H9 (cell line): ENCODE measurements at regions not wholly inside any gene's neighbourhood (a gene's known extent, or its start where the extent isn't known, plus 50 kb on each side); places are given as distances from the start of the nearest gene placed in this dataset.
"Not testable (repeated sequence)": the region's sequence is repeated elsewhere in the genome, so short reads cannot be mapped to it uniquely, and the experiment has no call there.

Experiments used
- DNase-seq: peaks from one replicate; pipeline ENCODE4 v3.0.0-alpha.2; 2017
- H2AFZ ChIP-seq: one replicate; pipeline ENCODE4 v1.6.1; 2013; ENCODE audit warnings: mild to moderate bottlenecking, low read length, control low read depth, moderate library complexity
- H2AK5ac ChIP-seq: 2 replicates; pipeline ENCODE4 v1.6.1; 2013; ENCODE audit warnings: low read length, control low read depth, mixed read lengths; ENCODE audit not compliant: insufficient read length
- H2BK120ac ChIP-seq: one replicate; pipeline ENCODE4 v1.6.1; 2013; ENCODE audit warnings: low read depth, mild to moderate bottlenecking, low read length, control low read depth, inconsistent platforms; ENCODE audit not compliant: poor library complexity, severe bottlenecking
- H2BK12ac ChIP-seq: 2 replicates; pipeline ENCODE4 v1.6.1; 2013; ENCODE audit warnings: low read length, control low read depth, mixed read lengths, low read depth; ENCODE audit not compliant: insufficient read length
- H2BK15ac ChIP-seq: 2 replicates; pipeline ENCODE4 v1.6.1; 2013; ENCODE audit warnings: low read depth, low read length, control low read depth
- H2BK20ac ChIP-seq: one replicate; pipeline ENCODE4 v1.6.1; 2013; ENCODE audit warnings: low read depth, mild to moderate bottlenecking, low read length, control low read depth, inconsistent platforms; ENCODE audit not compliant: poor library complexity, severe bottlenecking
- H2BK5ac ChIP-seq: 2 replicates; pipeline ENCODE4 v1.6.1; 2013; ENCODE audit warnings: low read length, control low read depth, mixed read lengths; ENCODE audit not compliant: insufficient read length
- H3K14ac ChIP-seq: 2 replicates; pipeline ENCODE4 v1.6.1; 2013; ENCODE audit warnings: low read length, control low read depth; ENCODE audit not compliant: insufficient read depth
- H3K18ac ChIP-seq: 2 replicates; pipeline ENCODE4 v1.6.1; 2013; ENCODE audit warnings: low read depth, mild to moderate bottlenecking, mixed read lengths, low read length, control low read depth; ENCODE audit not compliant: insufficient read length
- H3K23ac ChIP-seq: 2 replicates; pipeline ENCODE4 v1.6.1; 2013; ENCODE audit warnings: low read length, control low read depth, mixed read lengths, low read depth; ENCODE audit not compliant: insufficient read length
- H3K23me2 ChIP-seq: 2 replicates; pipeline ENCODE4 v1.6.1; 2013; ENCODE audit warnings: low read depth, mild to moderate bottlenecking, mixed read lengths, low read length, control low read depth; ENCODE audit not compliant: insufficient read length, poor library complexity, severe bottlenecking
- H3K27ac ChIP-seq: 2 replicates; pipeline ENCODE4 v1.5.1; 2013; ENCODE audit warnings: low read length, control low read depth, mixed read lengths, low read depth; ENCODE audit not compliant: insufficient read length
- H3K27me3 ChIP-seq: 2 replicates; pipeline ENCODE4 v1.6.1; 2013; ENCODE audit warnings: low read length, control low read depth, inconsistent platforms; ENCODE audit not compliant: insufficient read depth
- H3K4ac ChIP-seq: 2 replicates; pipeline ENCODE4 v1.6.1; 2013; ENCODE audit warnings: low read depth, mild to moderate bottlenecking, control low read depth, inconsistent platforms, low read length, moderate library complexity
- H3K4me1 ChIP-seq: 2 replicates; pipeline ENCODE4 v1.6.1; 2013; ENCODE audit warnings: low read length, control low read depth, inconsistent platforms; ENCODE audit not compliant: insufficient read depth
- H3K4me2 ChIP-seq: 2 replicates; pipeline ENCODE4 v1.6.1; 2013; ENCODE audit warnings: low read length, control low read depth, mixed read lengths; ENCODE audit not compliant: insufficient read length, insufficient read depth
- H3K56ac ChIP-seq: 2 replicates; pipeline ENCODE4 v1.6.1; 2013; ENCODE audit warnings: low read depth, mild to moderate bottlenecking, mixed read lengths, low read length, control low read depth; ENCODE audit not compliant: insufficient read length
- H3K79me1 ChIP-seq: 2 replicates; pipeline ENCODE4 v1.6.1; 2013; ENCODE audit warnings: low read depth, mild to moderate bottlenecking, moderate library complexity, low read length, control low read depth, inconsistent platforms; ENCODE audit not compliant: insufficient read depth, poor library complexity, severe bottlenecking
- H3K79me2 ChIP-seq: 2 replicates; pipeline ENCODE4 v1.6.1; 2013; ENCODE audit warnings: low read length, control low read depth, inconsistent platforms; ENCODE audit not compliant: insufficient read depth
- H3K9ac ChIP-seq: 2 replicates; pipeline ENCODE4 v1.6.1; 2013; ENCODE audit warnings: low read length, control low read depth, mixed read lengths; ENCODE audit not compliant: insufficient read length; ENCODE audit errors: extremely low read depth
- H3K9me3 ChIP-seq: one replicate; pipeline ENCODE4 v1.6.1; 2013; ENCODE audit warnings: low read depth, low read length, inconsistent platforms; ENCODE audit not compliant: control insufficient read depth
- H3T11ph ChIP-seq: one replicate; pipeline ENCODE4 v1.6.1; 2013; ENCODE audit warnings: mild to moderate bottlenecking, low read length, control low read depth, inconsistent platforms
- H4K20me1 ChIP-seq: one replicate; pipeline ENCODE4 v1.6.1; 2013; ENCODE audit not compliant: control insufficient read depth, insufficient read length, insufficient read depth
- H4K5ac ChIP-seq: 2 replicates; pipeline ENCODE4 v1.6.1; 2013; ENCODE audit warnings: low read depth, mild to moderate bottlenecking, mixed read lengths, low read length, control low read depth; ENCODE audit not compliant: insufficient read length
- H4K8ac ChIP-seq: replicated peaks from 2 replicates; pipeline ENCODE4 v1.6.1; 2013; ENCODE audit warnings: low read length, control low read depth, mixed read lengths, low read depth; ENCODE audit not compliant: insufficient read length
- H4K91ac ChIP-seq: 2 replicates; pipeline ENCODE4 v1.6.1; 2013; ENCODE audit warnings: low read depth, mild to moderate bottlenecking, moderate library complexity, mixed read lengths, low read length, control low read depth; ENCODE audit not compliant: insufficient read length
- H3K27ac Mint-ChIP-seq, 3 experiments: 2 replicates in 2 of 3; 3 replicates in 1 of 3; pipeline ENCODE4 v1.8.0; 2020 to 2021; ENCODE audit warnings: mixed read lengths in 3 of 3, mild to moderate bottlenecking in 1 of 3, moderate library complexity in 1 of 3
- H3K27me3 Mint-ChIP-seq: 2 replicates; pipeline ENCODE4 v1.8.0; 2021; ENCODE audit warnings: low read depth, mild to moderate bottlenecking, moderate library complexity, mixed read lengths
- H3K36me3 Mint-ChIP-seq, 3 experiments: 2 replicates in 2 of 3; 3 replicates in 1 of 3; pipeline ENCODE4 v1.8.0; 2020 to 2021; ENCODE audit warnings: low read depth in 3 of 3, mixed read lengths in 3 of 3; ENCODE audit not compliant: insufficient read depth in 1 of 3
- H3K4me1 Mint-ChIP-seq, 2 experiments: 2 replicates each; pipeline ENCODE4 v1.8.0; 2020; ENCODE audit warnings: mixed read lengths in 2 of 2
- H3K4me3 Mint-ChIP-seq, 2 experiments: 2 replicates in 1 of 2; 3 replicates in 1 of 2; pipeline ENCODE4 v1.8.0; 2020 to 2021; ENCODE audit warnings: mild to moderate bottlenecking in 2 of 2, mixed read lengths in 2 of 2, moderate library complexity in 1 of 2
- H3K9me3 Mint-ChIP-seq, 2 experiments: 2 replicates in 1 of 2; 3 replicates in 1 of 2; pipeline ENCODE4 v1.8.0; 2020; ENCODE audit warnings: mild to moderate bottlenecking in 2 of 2, mixed read lengths in 2 of 2, moderate library complexity in 1 of 2
- WGBS: extraction: QIAGEN DNeasy Blood & Tissue Kit; methylation state at CpG from one replicate; pipeline ENCODE4 v1.1.7; 2013; ENCODE audit warnings: missing lambda C conversion rate, low lambda C conversion rate, mixed read lengths; ENCODE audit not compliant: insufficient read length; ENCODE audit errors: extremely low coverage; 5-methylcytosine and 5-hydroxymethylcytosine counted together
- TF ChIP-seq, protein P1 (sequence below): fragments of 200-600 bp; sonication (generic); conservative IDR thresholded peaks from 3 replicates; pipeline ENCODE4 v1.8.0; 2021; ENCODE audit warnings: antibody characterized with exemption, mild to moderate bottlenecking

DNA sequence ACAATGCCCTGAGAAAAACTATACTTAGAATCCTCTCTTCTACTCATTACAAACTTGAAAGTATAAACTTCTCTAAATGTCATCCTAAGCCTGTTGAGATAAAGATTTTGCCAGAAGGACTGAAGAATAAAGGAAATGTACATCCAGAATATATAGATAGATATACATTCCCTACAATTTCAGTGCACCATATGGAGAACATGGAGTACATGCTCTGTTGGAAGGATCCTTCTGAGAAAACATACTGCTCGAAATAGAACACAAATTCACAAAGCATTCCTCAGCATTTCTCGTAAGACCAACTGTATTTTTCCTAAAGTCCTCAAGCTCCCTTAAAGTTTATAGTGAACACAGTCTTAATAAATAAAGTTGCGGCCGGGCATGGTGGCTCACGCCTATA lies 69.7 kb upstream of the RASA1 start:
- no peak overlapping the region for H2BK5ac ChIP-seq
- no peaks in the 10 kb centered on the region for H3K79me2 ChIP-seq
- no peak overlapping the region for H3K4ac ChIP-seq
- no peak for DNase-seq
- no peak overlapping the region for H4K8ac ChIP-seq
- H3K27me3 Mint-ChIP-seq = no peaks in the 10 kb centered on the region; the same call in 1 of the 2 replicates
- no peaks in the 10 kb centered on the region for H4K20me1 ChIP-seq
- no peak overlapping the region for H3K27ac Mint-ChIP-seq
- no peak overlapping the region for H4K91ac ChIP-seq
- H3K9me3 ChIP-seq = no peaks in the 10 kb centered on the region
- H3K23me2 ChIP-seq = no peaks in the 10 kb centered on the region
- no peak overlapping the region for H2BK20ac ChIP-seq
- H2BK12ac ChIP-seq = no peak overlapping the region
- H2BK15ac ChIP-seq = no peak overlapping the region
- H3K4me1 Mint-ChIP-seq = peaks cover 0 to 2% of the 10 kb centered on the region in 2 experiments; a peak in 1 of 4 replicates
- peaks cover 0 to 3% of the 10 kb centered on the region in 2 experiments; a peak in 2 of 5 replicates for H3K9me3 Mint-ChIP-seq
- no peak overlapping the region for H2BK120ac ChIP-seq
- H2AK5ac ChIP-seq = no peak overlapping the region
- no peak overlapping the region for H3K56ac ChIP-seq
- H3T11ph ChIP-seq = no peak overlapping the region
- H3K23ac ChIP-seq = no peak overlapping the region
- WGBS = no CpG with 5 or more reads among the region's 5 CpGs
- H4K5ac ChIP-seq = no peak overlapping the region
- no peak overlapping the region for H3K4me2 ChIP-seq
- no peaks in the 10 kb centered on the region; a peak in 1 of 7 replicates for H3K36me3 Mint-ChIP-seq
- H3K9ac ChIP-seq = no peak overlapping the region
- H3K18ac ChIP-seq = no peak overlapping the region
- no peak overlapping the region for H3K4me3 Mint-ChIP-seq
- H3K27me3 ChIP-seq = no peaks in the 10 kb centered on the region
- no peaks in the 10 kb centered on the region for H3K79me1 ChIP-seq
- no peak overlapping the region for H2AFZ ChIP-seq
- H3K27ac ChIP-seq = no peak overlapping the region
- H3K14ac ChIP-seq = no peak overlapping the region
- H3K4me1 ChIP-seq = no peaks in the 10 kb centered on the region
- TF ChIP-seq, protein P1, sequence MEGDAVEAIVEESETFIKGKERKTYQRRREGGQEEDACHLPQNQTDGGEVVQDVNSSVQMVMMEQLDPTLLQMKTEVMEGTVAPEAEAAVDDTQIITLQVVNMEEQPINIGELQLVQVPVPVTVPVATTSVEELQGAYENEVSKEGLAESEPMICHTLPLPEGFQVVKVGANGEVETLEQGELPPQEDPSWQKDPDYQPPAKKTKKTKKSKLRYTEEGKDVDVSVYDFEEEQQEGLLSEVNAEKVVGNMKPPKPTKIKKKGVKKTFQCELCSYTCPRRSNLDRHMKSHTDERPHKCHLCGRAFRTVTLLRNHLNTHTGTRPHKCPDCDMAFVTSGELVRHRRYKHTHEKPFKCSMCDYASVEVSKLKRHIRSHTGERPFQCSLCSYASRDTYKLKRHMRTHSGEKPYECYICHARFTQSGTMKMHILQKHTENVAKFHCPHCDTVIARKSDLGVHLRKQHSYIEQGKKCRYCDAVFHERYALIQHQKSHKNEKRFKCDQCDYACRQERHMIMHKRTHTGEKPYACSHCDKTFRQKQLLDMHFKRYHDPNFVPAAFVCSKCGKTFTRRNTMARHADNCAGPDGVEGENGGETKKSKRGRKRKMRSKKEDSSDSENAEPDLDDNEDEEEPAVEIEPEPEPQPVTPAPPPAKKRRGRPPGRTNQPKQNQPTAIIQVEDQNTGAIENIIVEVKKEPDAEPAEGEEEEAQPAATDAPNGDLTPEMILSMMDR = no peak

DNA sequence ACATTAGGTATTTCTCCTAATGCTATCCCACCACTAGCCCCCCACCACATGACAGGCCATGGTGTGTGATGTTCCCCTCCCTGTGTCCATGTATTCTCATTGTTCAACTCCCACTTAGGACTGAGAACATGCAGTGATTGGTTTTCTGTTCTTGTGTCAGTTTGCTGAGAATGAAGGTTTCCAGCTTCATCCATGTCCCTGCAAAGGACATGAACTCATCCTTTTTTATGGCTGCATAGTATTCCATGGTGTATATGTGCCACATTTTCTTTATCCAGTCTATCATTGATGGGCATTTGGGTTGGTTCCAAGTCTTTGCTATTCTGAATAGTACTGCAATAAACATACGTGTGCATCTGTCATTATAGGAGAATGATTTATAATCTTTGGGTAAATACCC lies 68.4 kb upstream of the RASA1 start:
- not testable (repeated sequence) for H3K79me2 ChIP-seq, H3K4me1 Mint-ChIP-seq, H4K5ac ChIP-seq, H2BK12ac ChIP-seq, H2BK15ac ChIP-seq, DNase-seq, H3K4me3 Mint-ChIP-seq, H3K9me3 Mint-ChIP-seq, H3K27ac ChIP-seq, H4K8ac ChIP-seq, H3T11ph ChIP-seq, H3K23ac ChIP-seq, H2BK5ac ChIP-seq, H2AK5ac ChIP-seq, H3K23me2 ChIP-seq, H3K18ac ChIP-seq, H3K36me3 Mint-ChIP-seq, H3K4ac ChIP-seq, H2BK120ac ChIP-seq, H3K9ac ChIP-seq, H3K9me3 ChIP-seq, H3K56ac ChIP-seq, H3K79me1 ChIP-seq, H3K14ac ChIP-seq, H4K91ac ChIP-seq, H4K20me1 ChIP-seq, H3K27me3 ChIP-seq, H3K4me1 ChIP-seq, H2BK20ac ChIP-seq, H3K27me3 Mint-ChIP-seq, H2AFZ ChIP-seq, H3K27ac Mint-ChIP-seq, H3K4me2 ChIP-seq
- no CpG with 5 or more reads among the region's 1 CpG for WGBS
